Smooth muscle cell (in vitro differentiated cells): ENCODE measurements at regions not wholly inside any gene's neighbourhood (a gene's known extent, or its start where the extent isn't known, plus 50 kb on each side); places are given as distances from the start of the nearest gene placed in this dataset.

Source experiments
- DNase-seq: peaks from one replicate; lab custom pipeline; 2025; ENCODE audit not compliant: unreplicated experiment; lab: John Stamatoyannopoulos, UW
- H2AFZ ChIP-seq: fragments of 200-600 bp; sonication (generic); 2 replicates; pipeline ENCODE4 v1.6.0; 2016; ENCODE audit warnings: antibody characterized with exemption, low read depth, mild to moderate bottlenecking
- H3F3A ChIP-seq: fragments of 200-600 bp; sonication (generic); 2 replicates; pipeline ENCODE4 v1.6.0; 2017; ENCODE audit warnings: antibody characterized with exemption, low read depth
- H3K27ac ChIP-seq: fragments of 200-600 bp; sonication (generic); 2 replicates; pipeline ENCODE4 v1.5.1; 2016; ENCODE audit warnings: low read depth, mild to moderate bottlenecking
- H3K27me3 ChIP-seq: fragments of 200-600 bp; sonication (generic); 2 replicates; pipeline ENCODE4 v1.6.1; 2016; ENCODE audit warnings: low read depth, mild to moderate bottlenecking
- H3K36me3 ChIP-seq: fragments of 200-600 bp; sonication (generic); 2 replicates; pipeline ENCODE4 v1.5.1; 2016; ENCODE audit warnings: low read depth
- H3K4me1 ChIP-seq: fragments of 200-600 bp; sonication (generic); 2 replicates; pipeline ENCODE4 v1.5.1; 2016; ENCODE audit warnings: low read depth
- H3K4me2 ChIP-seq: fragments of 200-600 bp; sonication (generic); 2 replicates; pipeline ENCODE4 v1.6.0; 2016; ENCODE audit warnings: mild to moderate bottlenecking
- H3K4me3 ChIP-seq: fragments of 200-600 bp; sonication (generic); 2 replicates; pipeline ENCODE4 v1.5.1; 2016; ENCODE audit warnings: mild to moderate bottlenecking
- H3K79me2 ChIP-seq: fragments of 200-600 bp; sonication (generic); 2 replicates; pipeline ENCODE4 v1.6.0; 2016; ENCODE audit warnings: low read depth, mild to moderate bottlenecking
- H3K9ac ChIP-seq: fragments of 200-600 bp; sonication (generic); 2 replicates; pipeline ENCODE4 v1.6.0; 2016; ENCODE audit warnings: low read depth
- H3K9me3 ChIP-seq: fragments of 200-600 bp; sonication (generic); replicated peaks from 2 replicates; pipeline ENCODE4 v1.5.1; 2016; ENCODE audit warnings: low read depth
- H4K20me1 ChIP-seq: fragments of 200-600 bp; sonication (generic); 2 replicates; pipeline ENCODE4 v1.6.0; 2016; ENCODE audit warnings: low read depth
- WGBS: methylation state at CpG from one replicate; pipeline ENCODE4 v1.1.7; 2016; ENCODE audit warnings: low lambda C conversion rate; 5-methylcytosine and 5-hydroxymethylcytosine counted together
- TF ChIP-seq, protein P1 (sequence below): fragments of 200-600 bp; sonication (generic); IDR thresholded peaks from 2 replicates; pipeline ENCODE4 v1.5.1; 2017; ENCODE audit warnings: borderline replicate concordance, mild to moderate bottlenecking, antibody characterized with exemption; ENCODE audit not compliant: insufficient read depth, poor library complexity, severe bottlenecking

DNA sequence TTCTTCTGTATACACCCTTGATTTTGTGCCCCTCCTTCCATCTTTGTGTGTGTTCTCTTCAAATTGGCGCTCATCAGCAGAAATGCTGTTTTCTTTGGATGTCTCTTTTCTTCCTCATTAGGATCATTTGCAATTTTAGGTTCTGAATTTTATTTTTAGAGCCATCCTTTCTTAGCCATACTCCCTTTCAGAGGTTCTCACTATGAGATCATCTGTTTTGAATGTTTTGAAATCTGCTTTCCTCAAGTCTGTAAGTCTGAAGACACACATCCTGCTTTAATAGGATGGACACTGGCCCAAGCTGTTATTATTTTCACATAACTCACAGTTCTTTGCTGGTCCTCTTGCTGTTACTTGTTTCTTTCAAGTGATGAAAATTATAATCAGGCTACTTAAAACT is 124.8 kb downstream of the BDH1 start:
- peak overlapping the region; percentile 90 for H3K27ac ChIP-seq

DNA sequence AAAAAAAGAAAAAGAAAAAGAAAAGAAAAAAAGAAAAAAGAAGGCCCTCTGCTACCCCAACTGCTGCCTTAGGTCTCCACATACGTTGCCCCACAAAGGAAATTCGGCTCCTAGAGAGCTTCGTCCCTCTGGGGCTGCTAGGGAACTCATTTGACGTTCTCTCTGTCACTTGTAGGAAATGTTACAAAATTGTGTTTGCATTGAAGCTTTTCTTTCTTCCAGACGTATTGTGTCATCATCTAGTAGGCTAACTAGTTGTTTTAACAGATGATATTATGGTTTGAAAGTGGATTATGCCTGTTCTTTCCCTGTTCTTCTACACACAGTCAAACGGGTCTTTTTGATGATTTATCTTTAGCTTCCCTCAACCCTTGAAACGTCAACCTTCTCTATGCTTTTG is 125.3 kb downstream of the BDH1 start:
- Histone ChIP-seq H3K27me3 (no peaks in the 10 kb centered on the region), H3K4me1 (peaks cover 20% of the 10 kb centered on the region), H3K36me3 (no peaks in the 10 kb centered on the region), H3K4me2 (peak overlapping the region; percentile 24), H3F3A (peaks cover 27% of the 10 kb centered on the region), H3K4me3 (no peak overlapping the region), H2AFZ (no peak overlapping the region), H3K9me3 (no peaks in the 10 kb centered on the region), H3K9ac (peak overlapping the region; percentile 69), H4K20me1 (no peaks in the 10 kb centered on the region), H3K79me2 (no peaks in the 10 kb centered on the region), H3K27ac (peak overlapping the region; percentile 90)
- 39% methylated on average over 7 of the region's 7 CpGs for WGBS
- TF ChIP-seq, protein P1, sequence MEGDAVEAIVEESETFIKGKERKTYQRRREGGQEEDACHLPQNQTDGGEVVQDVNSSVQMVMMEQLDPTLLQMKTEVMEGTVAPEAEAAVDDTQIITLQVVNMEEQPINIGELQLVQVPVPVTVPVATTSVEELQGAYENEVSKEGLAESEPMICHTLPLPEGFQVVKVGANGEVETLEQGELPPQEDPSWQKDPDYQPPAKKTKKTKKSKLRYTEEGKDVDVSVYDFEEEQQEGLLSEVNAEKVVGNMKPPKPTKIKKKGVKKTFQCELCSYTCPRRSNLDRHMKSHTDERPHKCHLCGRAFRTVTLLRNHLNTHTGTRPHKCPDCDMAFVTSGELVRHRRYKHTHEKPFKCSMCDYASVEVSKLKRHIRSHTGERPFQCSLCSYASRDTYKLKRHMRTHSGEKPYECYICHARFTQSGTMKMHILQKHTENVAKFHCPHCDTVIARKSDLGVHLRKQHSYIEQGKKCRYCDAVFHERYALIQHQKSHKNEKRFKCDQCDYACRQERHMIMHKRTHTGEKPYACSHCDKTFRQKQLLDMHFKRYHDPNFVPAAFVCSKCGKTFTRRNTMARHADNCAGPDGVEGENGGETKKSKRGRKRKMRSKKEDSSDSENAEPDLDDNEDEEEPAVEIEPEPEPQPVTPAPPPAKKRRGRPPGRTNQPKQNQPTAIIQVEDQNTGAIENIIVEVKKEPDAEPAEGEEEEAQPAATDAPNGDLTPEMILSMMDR: no peak
- no peak for DNase-seq

More for the DNA sequence above, 124.8 kb downstream of the BDH1 start:
- Histone ChIP-seq H3F3A (peaks cover 27% of the 10 kb centered on the region), H3K9ac (peak overlapping the region; percentile 69), H3K4me1 (peaks cover 20% of the 10 kb centered on the region), H3K36me3 (no peaks in the 10 kb centered on the region), H3K4me2 (peak overlapping the region; percentile 24), H2AFZ (no peak overlapping the region), H3K79me2 (no peaks in the 10 kb centered on the region), H3K4me3 (no peak overlapping the region), H3K9me3 (no peaks in the 10 kb centered on the region), H3K27me3 (no peaks in the 10 kb centered on the region), H4K20me1 (no peaks in the 10 kb centered on the region)
- TF ChIP-seq, protein P1: no peak
- WGBS: 78% methylated on average over 1 of the region's 1 CpG
- no peak for DNase-seq

DNA sequence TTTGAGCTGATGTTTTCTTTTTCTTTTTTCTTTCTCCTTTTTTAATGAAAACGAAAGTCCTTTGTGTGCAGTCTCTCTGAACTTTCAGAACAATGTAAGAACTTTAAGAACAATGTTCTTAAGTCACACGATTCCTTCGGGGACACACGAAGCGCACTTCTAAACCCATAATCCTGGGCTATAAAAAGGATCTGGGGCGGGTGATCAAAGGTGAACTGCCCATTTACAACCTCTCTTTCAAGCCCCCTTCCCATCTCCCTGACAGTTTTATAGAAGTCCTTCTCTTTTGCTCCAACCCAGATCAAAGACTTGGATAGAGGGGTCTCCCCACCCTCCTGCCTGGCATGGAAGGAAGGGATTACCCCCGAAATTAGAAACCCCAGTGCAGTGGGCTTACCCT is 126.8 kb downstream of the BDH1 start:
- Histone ChIP-seq H4K20me1 (no peaks in the 10 kb centered on the region), H3K4me3 (peak overlapping the region; percentile 25), H2AFZ (peak overlapping the region; percentile 2), H3K36me3 (no peaks in the 10 kb centered on the region), H3K9ac (peak overlapping the region; percentile 45), H3K9me3 (no peaks in the 10 kb centered on the region), H3F3A (peaks cover 27% of the 10 kb centered on the region), H3K4me1 (peaks cover 20% of the 10 kb centered on the region), H3K4me2 (peak overlapping the region; percentile 71), H3K27ac (peak overlapping the region; percentile 90), H3K79me2 (no peaks in the 10 kb centered on the region), H3K27me3 (no peaks in the 10 kb centered on the region)
- WGBS: 36% methylated on average over 7 of the region's 7 CpGs
- TF ChIP-seq, protein P1: no peak
- DNase-seq: no peak

DNA sequence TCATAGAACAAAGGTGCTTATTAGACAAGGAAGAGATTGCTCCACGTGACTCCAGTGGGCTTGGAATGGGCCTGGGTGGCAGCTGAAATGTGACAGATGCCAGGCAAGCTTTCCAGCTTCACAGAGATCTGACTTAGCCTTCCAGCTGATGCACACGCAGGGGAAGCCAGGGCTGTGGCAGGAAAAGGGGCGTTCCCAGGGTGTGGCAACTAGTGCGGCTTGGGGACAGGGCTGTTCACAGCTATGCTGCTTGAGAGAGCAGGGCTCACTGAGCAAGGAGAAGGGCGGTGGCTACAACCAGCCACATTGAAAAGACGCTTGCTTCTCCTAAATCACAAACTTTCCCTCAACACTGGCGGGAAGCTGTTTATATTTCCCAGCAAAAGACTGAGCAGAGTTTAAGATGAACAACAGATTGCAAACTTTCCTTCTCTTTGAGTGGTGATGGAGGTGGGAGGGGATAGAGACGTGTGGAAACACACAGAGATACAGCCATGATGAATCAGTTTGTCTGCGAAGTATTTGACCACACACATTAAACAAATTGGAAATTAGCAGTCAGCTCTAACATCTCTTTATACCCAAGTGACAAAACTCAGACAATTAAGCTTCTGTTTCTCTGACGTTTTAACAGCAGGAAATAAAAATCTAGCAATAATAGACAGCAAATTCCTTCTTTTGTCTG is 127.5 kb downstream of the BDH1 start:
- Histone ChIP-seq H3K4me1 (peaks cover 20% of the 10 kb centered on the region), H3K27ac (peak overlapping the region; percentile 90), H3K79me2 (no peaks in the 10 kb centered on the region), H2AFZ (peak overlapping the region; percentile 2), H3K27me3 (no peaks in the 10 kb centered on the region), H4K20me1 (no peaks in the 10 kb centered on the region), H3K9me3 (no peaks in the 10 kb centered on the region), H3K9ac (peak overlapping the region; percentile 45), H3F3A (peaks cover 26% of the 10 kb centered on the region), H3K4me3 (peak overlapping the region; percentile 25), H3K36me3 (no peaks in the 10 kb centered on the region), H3K4me2 (peak overlapping the region; percentile 71)
- no peak for DNase-seq
- TF ChIP-seq, protein P1: no peak
- 19% methylated on average over 10 of the region's 10 CpGs for WGBS
